ENCODE measurements at regions not wholly inside any gene's neighbourhood (a gene's known extent, or its start where the extent isn't known, plus 50 kb on each side); places are given as distances from the start of the nearest gene placed in this dataset.

DNA sequence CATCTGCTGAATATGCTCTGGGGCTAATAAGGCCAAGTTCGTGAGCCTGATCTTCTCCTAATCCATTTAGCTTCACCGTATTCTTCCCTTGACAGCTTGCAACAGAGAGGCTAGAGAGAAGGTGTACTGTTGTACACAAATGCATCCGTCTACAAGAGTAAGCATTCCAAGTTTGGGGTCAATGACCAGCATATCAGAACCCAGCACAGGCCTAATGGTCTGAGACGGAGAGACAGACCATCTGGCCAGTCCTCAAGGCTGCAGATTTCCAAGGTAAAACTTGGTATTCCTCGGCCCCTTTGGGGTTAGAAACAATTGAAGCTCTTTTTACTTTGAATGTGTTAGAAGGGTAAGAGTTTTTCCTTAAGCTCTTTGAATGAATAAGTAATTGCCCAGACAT, 481.2 kb upstream of the KLF4 start:
- no peak for DNase-seq

- no peak for DNase-seq
Measured at GRCh38 chr9:107969727-107970126, 480.2 kb upstream of the KLF4 start.

GRCh38 chr9:107969141-107969540, 479.6 kb upstream of the KLF4 start:
- DNase-seq, result no peak

DNA sequence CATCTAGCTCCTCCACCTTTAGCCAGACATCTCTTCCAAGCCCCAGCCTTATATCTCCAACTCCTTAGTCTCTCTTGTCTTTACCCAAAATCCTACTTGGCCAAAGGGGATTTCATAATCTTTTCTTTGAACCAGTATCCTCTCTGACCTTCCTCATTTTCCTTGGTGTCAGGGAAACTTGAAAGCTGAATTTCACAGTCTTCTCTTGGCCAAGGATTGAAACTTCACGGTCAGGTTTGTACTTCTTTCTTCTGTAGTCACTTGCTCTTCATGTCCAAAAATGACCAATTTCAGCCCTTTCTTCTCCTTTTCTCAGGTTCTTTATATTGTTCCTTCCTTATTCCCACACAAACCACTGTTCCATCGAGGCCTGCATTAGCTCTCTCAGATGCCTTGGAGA, 473.7 kb upstream of the KLF4 start:
- no peak for DNase-seq

GRCh38 chr9:107960916-107961315, 471.3 kb upstream of the KLF4 start:
- no peak for DNase-seq

GRCh38 chr9:107954312-107954711, 464.7 kb upstream of the KLF4 start:
- DNase-seq, result no peak

DNA sequence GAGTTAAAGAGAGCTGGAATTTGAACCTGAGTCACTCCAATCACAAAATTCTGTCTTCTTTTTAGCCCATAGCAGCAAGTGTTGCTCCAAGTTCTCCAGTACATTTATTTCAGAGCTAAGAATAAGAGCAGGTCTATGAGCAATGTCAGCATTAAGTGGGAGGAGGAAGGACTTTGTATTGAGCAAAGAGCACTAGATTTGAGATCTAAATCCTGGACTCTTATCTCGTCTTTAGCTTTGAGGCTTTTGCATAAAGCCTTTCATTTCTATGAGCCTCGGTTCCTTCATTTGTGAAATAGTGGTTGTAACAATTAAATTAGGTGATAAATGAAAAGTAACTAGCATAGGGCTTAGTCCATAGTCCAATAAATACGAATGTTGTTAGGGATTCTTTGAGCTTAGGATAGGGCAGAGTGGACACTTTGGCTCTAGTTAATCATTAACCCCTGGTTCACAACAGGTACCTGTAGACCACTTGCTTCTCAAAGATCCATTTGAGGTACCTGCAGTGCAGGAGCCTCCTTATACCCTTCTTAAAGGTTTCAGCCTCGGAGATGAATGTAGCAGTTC, 464.1 kb upstream of the KLF4 start:
- DNase-seq, result no peak

GRCh38 chr9:107952773-107953172, 463.2 kb upstream of the KLF4 start:
- DNase-seq, result no peak

DNA sequence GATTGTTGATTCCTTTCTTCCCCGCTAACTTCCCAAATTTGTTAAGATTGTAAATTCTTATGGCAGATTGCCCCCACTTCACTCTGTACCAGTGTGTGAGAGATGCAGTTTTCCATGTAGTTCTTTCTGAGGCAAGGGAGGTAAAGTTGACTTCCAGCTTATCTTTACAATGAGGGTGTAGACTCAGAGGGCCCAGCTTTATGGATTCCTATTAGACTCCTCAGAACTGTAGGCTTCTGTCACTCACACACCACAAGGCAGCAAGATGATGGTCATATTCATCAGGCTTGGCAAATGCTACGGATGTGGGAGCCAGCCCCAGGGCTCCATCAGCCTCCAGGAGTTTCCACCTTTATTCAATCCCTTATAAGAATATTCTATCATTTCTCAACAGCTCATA, 461.9 kb upstream of the KLF4 start:
- no peak for DNase-seq

- DNase-seq, result no peak
Measured at GRCh38 chr9:107949061-107949460, 459.5 kb upstream of the KLF4 start.

GRCh38 chr9:107948601-107949000, 459.0 kb upstream of the KLF4 start:
- peak; percentile 41 for DNase-seq

- DNase-seq, result peak; percentile 77
Measured at GRCh38 chr9:107948086-107948485, 458.5 kb upstream of the KLF4 start.

DNA sequence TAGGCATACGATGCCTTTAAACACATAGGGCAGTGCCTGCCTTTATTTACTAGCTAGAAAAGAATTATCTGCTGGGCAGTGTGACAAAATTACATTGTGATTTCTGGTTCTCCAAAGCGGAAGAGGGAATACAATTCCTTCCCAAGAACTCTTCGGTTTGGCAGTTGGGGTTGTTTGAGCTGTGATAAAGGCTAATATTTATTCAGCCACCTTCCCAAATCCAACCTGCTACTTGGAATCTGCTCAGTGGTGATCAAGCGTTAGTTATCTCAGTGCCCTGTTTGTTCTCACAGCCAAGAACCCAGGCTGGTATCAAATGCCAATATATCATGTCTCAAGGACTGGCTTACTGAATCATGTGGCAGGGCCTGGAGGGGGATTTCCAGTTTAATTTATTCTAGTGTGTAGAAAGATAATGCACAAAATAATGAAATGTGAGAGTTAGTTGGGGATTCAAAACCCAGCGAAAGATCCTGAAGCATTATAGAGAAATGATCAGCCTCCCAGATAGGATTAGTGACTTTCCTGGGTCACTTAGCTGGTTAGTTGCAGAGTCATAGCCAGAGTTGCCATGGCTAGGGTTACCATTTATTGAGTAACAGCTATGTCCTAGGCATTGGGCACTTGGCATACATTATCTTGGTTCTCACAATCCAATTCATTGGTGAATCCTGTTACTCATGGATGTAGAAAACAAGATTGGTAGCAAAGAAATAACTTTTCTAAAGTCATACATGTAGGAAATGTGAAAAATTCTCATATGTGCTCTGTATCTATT, 457.0 kb upstream of the KLF4 start:
- no peak for DNase-seq

DNA sequence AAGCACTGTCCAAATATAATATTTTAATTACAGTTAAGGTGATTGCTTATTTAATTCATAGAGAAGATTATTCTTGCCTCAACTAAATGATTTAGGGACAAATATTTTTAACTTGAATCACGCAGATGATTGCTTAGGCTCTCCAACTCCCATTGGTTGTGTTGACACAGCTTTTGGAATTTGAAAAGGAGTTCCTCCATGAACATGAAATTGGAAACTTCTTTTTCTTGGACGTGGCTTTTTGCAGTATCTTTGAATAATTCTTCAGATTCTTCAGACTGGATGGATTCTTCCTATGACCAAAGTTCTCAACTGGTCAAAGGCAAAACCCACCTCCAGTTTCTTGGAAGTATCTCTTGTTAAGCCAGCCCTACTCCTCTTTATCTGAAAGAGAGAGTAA, 456.4 kb upstream of the KLF4 start:
- no peak for DNase-seq

- DNase-seq, result no peak
Measured at GRCh38 chr9:107945493-107945892, 455.9 kb upstream of the KLF4 start.

DNA sequence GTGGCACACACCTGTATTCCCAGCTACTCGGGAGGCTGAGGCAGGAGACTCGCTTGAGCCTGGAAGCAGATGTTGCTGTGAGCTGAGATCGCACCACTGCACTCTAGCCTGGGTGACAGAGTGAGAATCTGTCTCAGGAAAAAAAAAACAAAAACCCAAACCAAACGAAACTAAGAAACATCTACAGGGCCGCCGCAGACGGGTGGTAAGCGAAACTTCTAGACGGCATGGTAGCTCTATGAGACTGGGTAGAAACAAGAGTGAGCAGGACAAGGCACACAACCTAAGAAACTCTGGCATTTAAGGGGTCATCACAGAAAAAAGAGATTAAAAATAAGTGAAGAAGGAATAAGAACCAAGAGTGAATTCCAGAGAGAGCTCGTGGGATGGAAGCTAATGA, 454.8 kb upstream of the KLF4 start:
- no peak for DNase-seq

DNA sequence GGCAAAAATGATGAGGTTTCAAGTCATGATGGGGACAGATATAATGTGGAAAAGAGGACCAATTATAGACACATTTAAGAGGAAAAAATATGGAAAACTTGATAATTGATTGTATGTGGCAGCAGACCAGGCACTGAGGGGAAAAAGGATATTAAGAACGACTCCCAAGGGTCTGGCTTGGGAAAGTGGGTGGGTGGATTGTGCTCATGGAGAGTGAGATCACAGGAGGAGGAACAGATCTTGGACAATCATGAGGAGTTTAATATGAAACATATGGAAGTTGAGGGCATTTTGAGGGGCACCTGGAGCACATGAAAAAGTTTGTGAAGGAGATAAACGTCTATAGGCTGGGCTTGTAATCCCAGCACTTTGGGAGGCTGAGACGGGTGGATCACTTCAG, 454.3 kb upstream of the KLF4 start:
- DNase-seq, result no peak

DNA sequence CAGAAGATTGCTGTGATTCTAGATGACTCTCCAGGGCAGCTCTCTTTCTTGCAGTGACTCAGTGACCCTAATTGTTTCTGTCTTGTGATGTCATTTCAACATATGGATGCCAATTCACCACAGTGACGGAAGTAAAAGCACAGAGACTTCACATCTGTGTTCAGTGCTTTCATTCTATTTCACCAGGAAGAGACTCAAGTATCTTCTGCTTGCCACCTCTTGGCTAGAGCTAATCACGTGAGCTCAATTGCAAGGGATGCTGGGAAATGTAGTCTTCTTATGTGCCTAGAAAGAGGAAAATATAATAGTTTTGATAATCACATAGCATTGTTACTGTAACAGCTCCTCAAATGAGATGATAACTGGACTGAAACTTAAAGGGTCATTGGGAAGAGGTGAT, 453.3 kb upstream of the KLF4 start:
- no peak for DNase-seq

DNA sequence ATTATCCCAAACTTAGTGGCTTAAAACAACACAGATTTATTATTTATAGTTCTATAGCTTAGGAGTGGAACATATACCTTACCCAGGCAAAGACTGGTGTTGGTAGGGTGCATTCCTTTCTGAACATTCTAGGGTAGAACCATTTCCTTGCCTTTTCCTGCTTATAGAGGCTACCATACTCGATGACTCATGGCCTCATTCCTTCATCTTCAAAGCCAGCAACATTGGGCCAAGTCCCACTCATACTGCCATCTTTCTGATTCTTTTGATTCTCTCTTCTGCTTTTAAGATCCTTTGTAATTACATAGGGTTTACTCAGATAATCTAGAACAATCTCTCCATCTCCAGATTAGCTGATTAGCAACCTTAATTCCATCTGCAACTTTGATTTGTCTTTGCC, 452.7 kb upstream of the KLF4 start:
- DNase-seq, result peak; percentile 18

- DNase-seq, result no peak
Measured at GRCh38 chr9:107940616-107941595, 451.3 kb upstream of the KLF4 start.

- DNase-seq, result no peak
Measured at GRCh38 chr9:107938801-107939386, 449.3 kb upstream of the KLF4 start.

DNA sequence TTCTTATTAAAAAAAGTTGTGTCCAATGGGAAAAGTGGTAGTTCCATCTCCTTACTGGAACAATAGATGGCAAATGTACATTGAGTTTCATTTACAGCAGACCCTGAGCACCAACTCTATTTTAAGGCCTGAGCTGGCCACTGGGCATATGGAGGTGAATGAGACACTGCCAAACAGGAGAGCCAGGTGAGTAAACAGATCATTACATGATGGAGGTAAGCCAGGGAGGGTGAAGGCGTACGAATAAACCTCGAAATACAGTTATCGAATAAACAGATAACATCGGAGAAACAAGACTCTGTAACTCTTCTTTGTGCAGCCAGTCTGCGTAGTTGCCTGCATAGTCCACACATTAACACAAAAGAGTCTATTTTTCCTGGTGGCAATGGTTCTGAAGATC, 446.4 kb upstream of the KLF4 start:
- no peak for DNase-seq

DNA sequence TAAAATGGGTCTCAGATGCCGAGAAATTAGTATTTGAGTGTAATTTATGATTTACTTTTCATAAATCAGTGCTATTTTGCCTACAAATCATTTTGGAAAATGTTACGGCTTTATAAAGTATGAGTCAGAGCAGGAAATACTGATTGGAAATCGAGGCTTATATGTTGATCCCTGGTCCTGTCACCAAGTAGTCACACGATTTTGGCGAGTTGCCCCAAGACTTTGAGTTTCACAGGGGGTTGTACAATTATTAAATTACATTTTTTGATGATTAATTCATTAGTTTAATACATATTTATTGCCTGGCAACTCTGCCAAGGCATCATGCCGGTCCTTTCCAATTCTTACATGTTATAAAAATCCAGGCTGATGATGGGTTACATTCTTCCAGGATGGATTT, 443.9 kb upstream of the KLF4 start:
- no peak for DNase-seq

Data from EL (cell line).